ENCODE measurements at regions not wholly inside any gene's neighbourhood (a gene's known extent, or its start where the extent isn't known, plus 50 kb on each side); places are given as distances from the start of the nearest gene placed in this dataset.

DNA sequence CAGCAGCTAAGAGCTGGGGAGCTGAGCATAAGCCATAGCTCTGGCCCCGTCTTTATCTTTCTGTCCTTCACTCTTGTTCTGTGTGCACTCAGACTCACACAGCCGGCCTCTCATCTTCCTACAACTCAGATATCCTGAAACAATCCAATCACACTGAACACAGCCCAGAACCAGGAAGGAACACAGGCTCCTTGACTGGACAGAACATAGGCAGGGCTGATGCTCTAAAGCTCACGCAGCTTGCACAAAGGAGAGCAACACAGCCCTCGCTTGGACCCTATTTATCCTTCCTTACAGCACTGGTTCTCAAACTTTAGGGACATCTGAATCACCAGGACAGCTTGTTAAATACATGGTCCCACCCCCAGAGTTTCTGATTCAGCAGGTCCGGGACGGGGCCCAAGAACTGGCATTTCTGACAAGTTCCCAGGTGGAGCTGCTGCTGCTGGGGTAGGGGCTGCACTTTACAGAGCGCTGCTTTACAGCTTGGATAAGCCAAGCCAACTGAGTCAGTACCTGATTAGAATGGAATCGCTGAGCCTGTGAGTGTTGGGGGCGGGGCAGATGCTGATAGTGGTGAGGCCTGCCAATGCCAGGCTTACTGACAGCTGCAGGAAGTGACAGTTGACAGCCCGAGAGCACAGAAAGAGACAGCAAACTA, 65.1 kb downstream of the MRPL46 start:
- TF ChIP-seq, protein P1, sequence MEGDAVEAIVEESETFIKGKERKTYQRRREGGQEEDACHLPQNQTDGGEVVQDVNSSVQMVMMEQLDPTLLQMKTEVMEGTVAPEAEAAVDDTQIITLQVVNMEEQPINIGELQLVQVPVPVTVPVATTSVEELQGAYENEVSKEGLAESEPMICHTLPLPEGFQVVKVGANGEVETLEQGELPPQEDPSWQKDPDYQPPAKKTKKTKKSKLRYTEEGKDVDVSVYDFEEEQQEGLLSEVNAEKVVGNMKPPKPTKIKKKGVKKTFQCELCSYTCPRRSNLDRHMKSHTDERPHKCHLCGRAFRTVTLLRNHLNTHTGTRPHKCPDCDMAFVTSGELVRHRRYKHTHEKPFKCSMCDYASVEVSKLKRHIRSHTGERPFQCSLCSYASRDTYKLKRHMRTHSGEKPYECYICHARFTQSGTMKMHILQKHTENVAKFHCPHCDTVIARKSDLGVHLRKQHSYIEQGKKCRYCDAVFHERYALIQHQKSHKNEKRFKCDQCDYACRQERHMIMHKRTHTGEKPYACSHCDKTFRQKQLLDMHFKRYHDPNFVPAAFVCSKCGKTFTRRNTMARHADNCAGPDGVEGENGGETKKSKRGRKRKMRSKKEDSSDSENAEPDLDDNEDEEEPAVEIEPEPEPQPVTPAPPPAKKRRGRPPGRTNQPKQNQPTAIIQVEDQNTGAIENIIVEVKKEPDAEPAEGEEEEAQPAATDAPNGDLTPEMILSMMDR (IDR thresholded peaks at IDR 0.05; ENCODE audit: poor library complexity, severe bottlenecking): no peak
- TF ChIP-seq RAD21 (conservative IDR thresholded peaks at IDR 0.05) (peak; percentile 16), MXI1 (conservative IDR thresholded peaks at IDR 0.05; ENCODE audit: poor library complexity, severe bottlenecking) (no peak), EZH2 (IDR thresholded peaks at IDR 0.05; ENCODE audit: borderline replicate concordance, insufficient read depth, low read length, poor library complexity, severe bottlenecking) (no peak), POLR2AphosphoS5 (IDR thresholded peaks at IDR 0.05) (peak; percentile 50)
- TF ChIP-seq, protein P2, sequence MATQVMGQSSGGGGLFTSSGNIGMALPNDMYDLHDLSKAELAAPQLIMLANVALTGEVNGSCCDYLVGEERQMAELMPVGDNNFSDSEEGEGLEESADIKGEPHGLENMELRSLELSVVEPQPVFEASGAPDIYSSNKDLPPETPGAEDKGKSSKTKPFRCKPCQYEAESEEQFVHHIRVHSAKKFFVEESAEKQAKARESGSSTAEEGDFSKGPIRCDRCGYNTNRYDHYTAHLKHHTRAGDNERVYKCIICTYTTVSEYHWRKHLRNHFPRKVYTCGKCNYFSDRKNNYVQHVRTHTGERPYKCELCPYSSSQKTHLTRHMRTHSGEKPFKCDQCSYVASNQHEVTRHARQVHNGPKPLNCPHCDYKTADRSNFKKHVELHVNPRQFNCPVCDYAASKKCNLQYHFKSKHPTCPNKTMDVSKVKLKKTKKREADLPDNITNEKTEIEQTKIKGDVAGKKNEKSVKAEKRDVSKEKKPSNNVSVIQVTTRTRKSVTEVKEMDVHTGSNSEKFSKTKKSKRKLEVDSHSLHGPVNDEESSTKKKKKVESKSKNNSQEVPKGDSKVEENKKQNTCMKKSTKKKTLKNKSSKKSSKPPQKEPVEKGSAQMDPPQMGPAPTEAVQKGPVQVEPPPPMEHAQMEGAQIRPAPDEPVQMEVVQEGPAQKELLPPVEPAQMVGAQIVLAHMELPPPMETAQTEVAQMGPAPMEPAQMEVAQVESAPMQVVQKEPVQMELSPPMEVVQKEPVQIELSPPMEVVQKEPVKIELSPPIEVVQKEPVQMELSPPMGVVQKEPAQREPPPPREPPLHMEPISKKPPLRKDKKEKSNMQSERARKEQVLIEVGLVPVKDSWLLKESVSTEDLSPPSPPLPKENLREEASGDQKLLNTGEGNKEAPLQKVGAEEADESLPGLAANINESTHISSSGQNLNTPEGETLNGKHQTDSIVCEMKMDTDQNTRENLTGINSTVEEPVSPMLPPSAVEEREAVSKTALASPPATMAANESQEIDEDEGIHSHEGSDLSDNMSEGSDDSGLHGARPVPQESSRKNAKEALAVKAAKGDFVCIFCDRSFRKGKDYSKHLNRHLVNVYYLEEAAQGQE (IDR thresholded peaks at IDR 0.05; ENCODE audit: borderline replicate concordance): no peak
